ENCODE measurements at regions not wholly inside any gene's neighbourhood (a gene's known extent, or its start where the extent isn't known, plus 50 kb on each side); places are given as distances from the start of the nearest gene placed in this dataset.

- Histone ChIP-seq H3K56ac (ENCODE audit: insufficient read length, low read depth, low read length) (no peak overlapping the region), H3K4me1 (ENCODE audit: insufficient read depth, low read length) (peaks cover 4% of the 10 kb centered on the region; the same call in 1 of the 2 replicates), H3K23ac (ENCODE audit: insufficient read length, low read depth, low read length) (no peak overlapping the region), H2AFZ (ENCODE audit: low read length) (no peak overlapping the region), H2AK5ac (ENCODE audit: insufficient read length, low read length) (no peak overlapping the region), H4K91ac (ENCODE audit: insufficient read length, low read depth, low read length) (no peak overlapping the region), H3K27ac (ENCODE audit: insufficient read length, low read depth, low read length) (no peak overlapping the region), H3T11ph (ENCODE audit: low read length) (no peak overlapping the region), H3K4ac (ENCODE audit: low read depth, low read length) (no peak overlapping the region), H3K18ac (ENCODE audit: insufficient read length, low read depth, low read length) (no peak overlapping the region), H3K14ac (ENCODE audit: insufficient read depth, low read length) (no peak overlapping the region), H2BK12ac (ENCODE audit: insufficient read length, low read depth, low read length) (no peak overlapping the region), H3K27me3 (ENCODE audit: insufficient read depth, low read length) (no peaks in the 10 kb centered on the region), H3K9ac (ENCODE audit: extremely low read depth, insufficient read length, low read length) (no peak overlapping the region), H2BK20ac (ENCODE audit: low read depth, low read length, poor library complexity, severe bottlenecking) (no peak overlapping the region), H3K4me2 (ENCODE audit: insufficient read depth, insufficient read length, low read length) (no peak overlapping the region), H4K5ac (ENCODE audit: insufficient read length, low read depth, low read length) (no peak overlapping the region), H2BK5ac (ENCODE audit: insufficient read length, low read length) (no peak overlapping the region), H3K79me1 (ENCODE audit: insufficient read depth, low read depth, low read length, poor library complexity, severe bottlenecking) (no peaks in the 10 kb centered on the region), H4K8ac (replicated peaks; ENCODE audit: insufficient read length, low read depth, low read length) (no peak overlapping the region), H2BK120ac (ENCODE audit: low read depth, low read length, poor library complexity, severe bottlenecking) (no peak overlapping the region), H2BK15ac (ENCODE audit: low read depth, low read length) (no peak overlapping the region), H4K20me1 (ENCODE audit: control insufficient read depth, insufficient read depth, insufficient read length) (no peaks in the 10 kb centered on the region), H3K79me2 (ENCODE audit: insufficient read depth, low read length) (no peaks in the 10 kb centered on the region), H3K9me3 (ENCODE audit: control insufficient read depth, low read depth, low read length) (no peaks in the 10 kb centered on the region), H3K23me2 (ENCODE audit: insufficient read length, low read depth, low read length, poor library complexity, severe bottlenecking) (no peaks in the 10 kb centered on the region)
- Mint-ChIP-seq H3K4me3 (no peak overlapping the region), H3K27me3 (ENCODE audit: low read depth) (no peaks in the 10 kb centered on the region), H3K9me3 (no peaks in the 10 kb centered on the region), H3K36me3 (ENCODE audit: insufficient read depth in 1 of 3, low read depth in 3 of 3) (peaks cover 0 to 2% (median 0%) of the 10 kb centered on the region in 3 experiments; a peak in 1 of 7 replicates), H3K27ac (no peak overlapping the region), H3K4me1 (peaks cover 0 to 6% of the 10 kb centered on the region in 2 experiments; a peak in 2 of 4 replicates)
- no peak for DNase-seq
- no peak for TF ChIP-seq CTCF (conservative IDR thresholded peaks at IDR 0.05)
Observed at GRCh38 chr14:29037411-29037810, 270.8 kb downstream of the FOXG1 start.

Data from H9 (cell line).